ENCODE measurements at regions not wholly inside any gene's neighbourhood (a gene's known extent, or its start where the extent isn't known, plus 50 kb on each side); places are given as distances from the start of the nearest gene placed in this dataset.

DNA sequence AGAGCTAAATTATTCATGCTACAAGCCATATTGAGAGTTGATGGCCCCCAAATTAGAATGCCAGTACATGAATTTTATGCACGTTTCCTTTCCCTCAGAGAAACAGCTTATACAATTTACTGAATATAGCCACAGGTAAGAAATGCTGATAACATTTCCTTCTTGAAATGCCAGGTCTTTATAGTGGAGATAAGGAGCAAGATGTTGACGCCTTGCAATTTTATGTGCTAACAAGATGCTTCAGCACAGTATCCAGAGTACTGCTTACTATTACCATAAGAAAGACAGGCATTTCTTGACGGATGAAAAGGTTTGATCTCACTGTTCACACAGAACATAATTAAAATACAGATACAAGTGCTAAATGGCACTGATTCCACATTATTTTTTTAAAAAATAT lies 223.2 kb upstream of the CTSO start:
- no peak for TF ChIP-seq JUN (IDR thresholded peaks at IDR 0.05; ENCODE audit: borderline replicate concordance, insufficient read depth, insufficient read length, low read depth)
- TF ChIP-seq GATA2 (IDR thresholded peaks at IDR 0.05; ENCODE audit: insufficient read depth, insufficient read length, low read depth, low read length): no peak
- TF ChIP-seq, protein P1, sequence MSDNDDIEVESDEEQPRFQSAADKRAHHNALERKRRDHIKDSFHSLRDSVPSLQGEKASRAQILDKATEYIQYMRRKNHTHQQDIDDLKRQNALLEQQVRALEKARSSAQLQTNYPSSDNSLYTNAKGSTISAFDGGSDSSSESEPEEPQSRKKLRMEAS (IDR thresholded peaks at IDR 0.05; ENCODE audit: insufficient read depth, insufficient read length): no peak
- no peak for TF ChIP-seq POLR2AphosphoS5 (IDR thresholded peaks at IDR 0.05; ENCODE audit: insufficient read depth, low read depth, low read length)

DNA sequence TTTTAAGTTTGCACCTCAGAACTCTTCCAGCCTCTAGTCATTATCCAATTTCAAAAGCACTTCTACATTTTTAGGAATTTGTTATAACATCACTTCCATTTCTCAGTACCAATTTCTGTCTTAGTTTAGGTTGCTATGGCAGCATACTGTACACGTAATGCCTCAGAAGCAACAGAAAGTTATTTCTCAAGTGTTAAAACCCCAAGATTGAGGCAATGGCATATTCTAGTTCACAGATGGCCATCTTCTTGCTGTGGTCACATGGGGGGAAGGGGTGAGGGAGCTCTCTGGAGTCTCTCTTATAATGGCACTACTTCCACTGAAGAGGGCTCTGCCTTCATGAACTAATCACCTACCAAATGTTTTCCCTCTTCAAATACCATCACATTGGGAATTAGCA lies 220.3 kb upstream of the CTSO start:
- H3K4me3 ChIP-seq (replicated peaks in 1 of 3; ENCODE audit: insufficient read depth in 1 of 3, low read depth in 1 of 3, low read length in 3 of 3): no peak overlapping the region
- ChIA-PET CTCF (no interaction called here), POLR2A (no interaction called here)
- intact Hi-C loops (cut with micrococcal nuclease) (no loop called here), dilution Hi-C loops (cut with MboI; ENCODE audit: extremely low pct_ligation_motif_present, low sequenced_read_pairs) (no loop called here)
- no peaks in the 10 kb centered on the region for H3K9me1 ChIP-seq (replicated peaks; ENCODE audit: control insufficient read depth, extremely low read depth, insufficient read depth, low read length)
- no peak overlapping the region for H3K4me2 ChIP-seq (ENCODE audit: insufficient read depth, low read length)
- H2AFZ ChIP-seq (ENCODE audit: low read depth, low read length): no peak overlapping the region
- no peak for FAIRE-seq
- H3K79me2 ChIP-seq (ENCODE audit: control insufficient read depth, insufficient read depth, low read length): no peaks in the 10 kb centered on the region
- H3K27me3 ChIP-seq (ENCODE audit: control insufficient read depth in 2 of 2, insufficient read depth in 2 of 2, low read length in 2 of 2): no peaks in the 10 kb centered on the region
- H3K9me3 ChIP-seq (replicated peaks; ENCODE audit: control insufficient read depth, insufficient read depth, low read length): no peaks in the 10 kb centered on the region
- H4K20me1 ChIP-seq (replicated peaks; ENCODE audit: control insufficient read depth, extremely low read depth, insufficient read depth, low read length): no peaks in the 10 kb centered on the region
- no peak for TF ChIP-seq POLR2AphosphoS5 (IDR thresholded peaks at IDR 0.05; ENCODE audit: insufficient read depth, low read depth, low read length)
- H3K4me1 ChIP-seq (ENCODE audit: control insufficient read depth, extremely low read depth, insufficient read depth, low read length): no peaks in the 10 kb centered on the region
- no peak for DNase-seq (ENCODE audit: low read depth, low spot score)
- no peak overlapping the region for H3K27ac ChIP-seq (ENCODE audit: insufficient read depth, low read depth, low read length)
- no peak overlapping the region for H3K9ac ChIP-seq (replicated peaks; ENCODE audit: extremely low read depth, insufficient read depth, low read length)
- no TSS peak for BruUV-seq (replicated peaks)
- no peaks in the 10 kb centered on the region for H3K36me3 ChIP-seq (ENCODE audit: control insufficient read depth in 2 of 2, extremely low read depth in 1 of 2, insufficient read depth in 2 of 2, low read length in 2 of 2)

More for the DNA sequence above, 223.2 kb upstream of the CTSO start:
- no peaks in the 10 kb centered on the region for H3K36me3 ChIP-seq (ENCODE audit: control insufficient read depth in 2 of 2, extremely low read depth in 1 of 2, insufficient read depth in 2 of 2, low read length in 2 of 2)
- no peaks in the 10 kb centered on the region for H3K9me3 ChIP-seq (replicated peaks; ENCODE audit: control insufficient read depth, insufficient read depth, low read length)
- H2AFZ ChIP-seq (ENCODE audit: low read depth, low read length): no peak overlapping the region
- dilution Hi-C loops (cut with MboI; ENCODE audit: extremely low pct_ligation_motif_present, low sequenced_read_pairs) (no loop called here), intact Hi-C loops (cut with micrococcal nuclease) (no loop called here)
- no peaks in the 10 kb centered on the region for H4K20me1 ChIP-seq (replicated peaks; ENCODE audit: control insufficient read depth, extremely low read depth, insufficient read depth, low read length)
- POLR2A ChIA-PET: no interaction called here
- H3K27ac ChIP-seq (ENCODE audit: insufficient read depth, low read depth, low read length): no peak overlapping the region
- no peaks in the 10 kb centered on the region for H3K79me2 ChIP-seq (ENCODE audit: control insufficient read depth, insufficient read depth, low read length)
- no peak overlapping the region for H3K4me2 ChIP-seq (ENCODE audit: insufficient read depth, low read length)
- CTCF ChIA-PET: interaction anchor here (1.4 kb wide), 1 partner anchor 38 kb away, joined by 3 read pairs; no protein-coding TSS in a partner anchor
- BruUV-seq (replicated peaks): no TSS peak
- no peaks in the 10 kb centered on the region for H3K9me1 ChIP-seq (replicated peaks; ENCODE audit: control insufficient read depth, extremely low read depth, insufficient read depth, low read length)
- no peak overlapping the region for H3K9ac ChIP-seq (replicated peaks; ENCODE audit: extremely low read depth, insufficient read depth, low read length)
- H3K4me1 ChIP-seq (ENCODE audit: control insufficient read depth, extremely low read depth, insufficient read depth, low read length): no peaks in the 10 kb centered on the region
- no peak overlapping the region for H3K4me3 ChIP-seq (replicated peaks in 1 of 3; ENCODE audit: insufficient read depth in 1 of 3, low read depth in 1 of 3, low read length in 3 of 3)
- DNase-seq (ENCODE audit: low read depth, low spot score): no peak
- no peaks in the 10 kb centered on the region for H3K27me3 ChIP-seq (ENCODE audit: control insufficient read depth in 2 of 2, insufficient read depth in 2 of 2, low read length in 2 of 2)
- FAIRE-seq: no peak

Data from endothelial cell of umbilical vein (primary cell).